ENCODE measurements at regions not wholly inside any gene's neighbourhood (a gene's known extent, or its start where the extent isn't known, plus 50 kb on each side); places are given as distances from the start of the nearest gene placed in this dataset.

DNA sequence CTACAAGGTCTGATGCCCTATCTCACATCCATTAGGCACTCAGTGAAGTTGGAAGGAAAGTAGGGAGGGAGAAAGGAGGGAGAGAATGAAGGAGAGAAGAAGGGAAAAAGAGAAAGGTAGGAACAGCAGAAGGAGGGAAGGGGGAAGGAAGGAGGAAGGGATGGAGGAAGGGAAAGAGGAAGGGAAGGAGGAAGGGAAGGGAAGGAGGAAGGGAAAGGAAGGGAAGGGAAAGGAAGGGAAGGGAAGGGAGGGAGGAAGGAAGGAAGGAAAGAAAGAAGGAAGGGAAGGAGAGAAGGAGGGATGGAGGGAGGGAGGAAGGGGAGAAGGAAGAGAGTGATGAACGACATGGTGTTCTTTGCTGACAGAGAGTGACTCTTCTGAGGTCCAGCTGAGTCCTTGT, 468.9 kb upstream of the MYT1L start:
- TF ChIP-seq TBL1XR1 (IDR thresholded peaks at IDR 0.05; ENCODE audit: low read depth, low read length), result no peak
- TF ChIP-seq EZH2 (IDR thresholded peaks at IDR 0.05; ENCODE audit: borderline replicate concordance, control insufficient read depth, low read depth, low read length), result no peak

Data from GM12878 (cell line).